ENCODE measurements at regions not wholly inside any gene's neighbourhood (a gene's known extent, or its start where the extent isn't known, plus 50 kb on each side); places are given as distances from the start of the nearest gene placed in this dataset.

- DNase-seq, result no peak
These were observed 278.7 kb downstream of the FIGN start for GRCh38 chr2:163456953-163457743.

- DNase-seq, result no peak
These were observed 280.0 kb downstream of the FIGN start for GRCh38 chr2:163455815-163456214.

- no peak for DNase-seq
These were observed 281.9 kb downstream of the FIGN start for GRCh38 chr2:163453920-163454319.

GRCh38 chr2:163441603-163442002 is 294.2 kb downstream of the FIGN start:
- no peak for DNase-seq

GRCh38 chr2:163436963-163437362 is 298.8 kb downstream of the FIGN start:
- DNase-seq, result no peak

GRCh38 chr2:163428187-163428586 is 307.6 kb downstream of the FIGN start:
- DNase-seq, result no peak

- DNase-seq, result no peak
These were observed 315.2 kb downstream of the FIGN start for GRCh38 chr2:163420604-163421003.

- DNase-seq, result peak in 1 of 3 donors; percentile 31
These were observed 316.6 kb downstream of the FIGN start for GRCh38 chr2:163419000-163419830.

- peak in 1 of 3 donors; percentile 2 for DNase-seq
These were observed 318.0 kb downstream of the FIGN start for GRCh38 chr2:163417596-163418337.

- no peak for DNase-seq
These were observed 321.7 kb downstream of the FIGN start for GRCh38 chr2:163414121-163414520.

GRCh38 chr2:163407296-163407695 is 328.5 kb downstream of the FIGN start:
- DNase-seq, result no peak

- no peak for DNase-seq
These were observed 330.5 kb downstream of the FIGN start for GRCh38 chr2:163405298-163405697.

GRCh38 chr2:163401481-163401880 is 334.3 kb downstream of the FIGN start:
- DNase-seq, result no peak

- DNase-seq, result peak; percentile 9 to 28 (median 23)
These were observed 338.4 kb downstream of the FIGN start for GRCh38 chr2:163397451-163397850.

GRCh38 chr2:163395602-163396001 is 340.2 kb downstream of the FIGN start:
- no peak for DNase-seq

- no peak for DNase-seq
These were observed 346.0 kb downstream of the FIGN start for GRCh38 chr2:163389838-163390237.

GRCh38 chr2:163375472-163375871 is 360.3 kb downstream of the FIGN start:
- no peak for DNase-seq

GRCh38 chr2:163375070-163375469 is 360.7 kb downstream of the FIGN start:
- no peak for DNase-seq

GRCh38 chr2:163374282-163374681 is 361.5 kb downstream of the FIGN start:
- no peak for DNase-seq

- DNase-seq, result peak; percentile 77 to 92 (median 85)
These were observed 362.3 kb downstream of the FIGN start for GRCh38 chr2:163373496-163373895.

GRCh38 chr2:163370169-163370886 is 365.5 kb downstream of the FIGN start:
- peak in 1 of 3 donors; percentile 26 for DNase-seq

GRCh38 chr2:163369111-163369510 is 366.7 kb downstream of the FIGN start:
- DNase-seq, result no peak

GRCh38 chr2:163368655-163369054 is 367.2 kb downstream of the FIGN start:
- DNase-seq, result no peak

All from suppressor macrophage treated with lipopolysaccharide for 1 hour (primary cell).